Left hindlimb (tissue), 1 donor: ENCODE measurements at regions not wholly inside any gene's neighbourhood (a gene's known extent, or its start where the extent isn't known, plus 50 kb on each side); places are given as distances from the start of the nearest gene placed in this dataset.
"Not testable (repeated sequence)": the region's sequence is repeated elsewhere in the genome, so short reads cannot be mapped to it uniquely, and the experiment has no call there.

ENCODE experiments used
- DNase-seq: peaks from one replicate; pipeline ENCODE4 v3.0.0-alpha.2; 2018

DNA sequence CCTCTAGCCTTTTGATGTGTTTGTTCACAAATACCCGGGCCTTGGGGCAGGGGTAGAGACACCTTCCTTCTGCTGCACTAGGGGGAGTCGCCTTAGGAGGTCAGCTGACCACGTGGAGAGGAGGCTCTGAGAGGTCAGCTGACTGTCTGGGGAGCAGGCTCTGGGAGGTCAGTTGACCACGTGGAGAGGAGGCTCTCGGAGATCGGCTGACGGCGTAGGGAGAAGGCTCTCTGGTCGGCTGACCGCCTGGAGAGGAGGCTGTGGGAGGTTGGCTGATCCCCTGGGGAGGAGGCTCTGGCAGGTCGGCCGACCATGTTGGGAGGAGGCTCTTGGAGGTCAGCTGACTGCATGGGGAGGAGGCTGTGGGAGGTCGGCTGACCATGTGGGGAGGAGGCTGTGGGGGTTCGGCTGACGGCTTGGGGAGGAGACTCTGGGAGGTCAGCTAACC, 59.6 kb upstream of the LYZL1 start:
- DNase-seq, result no peak

DNA sequence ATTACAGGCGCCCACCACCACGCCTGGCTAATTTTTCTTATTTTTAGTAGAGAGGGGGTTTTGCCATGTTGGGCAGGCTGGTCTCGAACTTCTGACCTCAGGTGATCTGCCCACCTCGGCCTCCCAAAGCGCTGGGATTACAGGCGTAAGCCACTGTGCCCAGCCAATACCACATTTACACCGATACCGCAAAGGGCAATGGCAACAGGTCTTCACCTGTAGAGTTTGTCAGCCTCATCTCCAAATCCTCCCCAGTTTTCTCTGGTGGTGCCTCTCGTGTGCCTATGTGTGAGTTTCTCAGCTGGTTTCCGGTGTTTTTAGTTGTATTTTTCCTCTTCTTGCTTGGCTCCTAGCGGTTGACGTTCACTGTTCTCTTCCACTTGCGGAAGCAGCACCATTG, 52.0 kb upstream of the LYZL1 start:
- not testable (repeated sequence) for DNase-seq

DNA sequence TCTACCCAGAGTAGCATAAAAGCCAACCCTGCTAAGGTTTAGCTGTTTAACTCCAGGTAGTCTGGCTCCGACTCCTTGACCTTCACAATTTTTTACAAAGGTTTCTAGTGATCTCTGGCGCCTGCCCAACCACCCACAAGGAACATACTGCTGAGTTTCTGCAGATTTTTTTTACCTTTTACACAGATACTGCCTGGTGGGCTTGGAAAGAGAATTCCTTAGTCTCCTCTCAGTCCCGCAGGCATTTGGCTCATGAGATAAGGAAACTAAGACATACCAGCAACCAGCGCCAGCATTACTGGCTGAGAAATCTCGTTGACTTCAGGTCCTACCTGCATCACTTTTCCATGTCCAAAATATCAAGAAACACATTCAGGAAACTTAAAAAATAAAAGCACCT, 51.1 kb upstream of the LYZL1 start:
- no peak for DNase-seq

DNA sequence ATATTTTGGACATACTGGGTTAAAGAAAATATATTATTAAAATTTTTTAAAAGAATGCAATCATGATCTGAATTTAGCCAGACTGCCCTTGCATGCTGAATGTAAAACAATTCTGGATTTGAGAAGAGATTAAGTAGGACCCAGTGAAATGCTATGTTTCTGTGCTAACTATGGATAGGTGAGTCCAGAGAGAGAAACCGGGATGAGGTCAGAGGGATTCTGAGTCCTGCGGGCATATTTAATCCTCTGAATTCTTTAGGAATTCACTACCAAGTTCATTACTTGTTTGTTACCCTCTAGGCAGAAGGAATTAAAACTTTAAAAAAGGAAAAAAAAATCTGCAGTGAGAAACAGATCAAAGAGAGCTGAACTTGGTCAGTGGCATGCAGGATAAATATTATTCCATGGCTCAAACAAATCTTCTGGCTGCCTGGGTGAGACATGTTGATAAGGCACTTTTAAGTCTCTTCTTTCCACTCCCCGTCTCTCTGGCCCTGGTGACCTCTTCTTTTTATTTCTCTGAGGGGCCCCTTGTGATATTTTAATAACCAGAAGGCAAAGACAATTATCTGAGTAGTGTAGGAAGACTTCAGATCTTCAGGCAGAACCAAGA, 50.2 kb upstream of the LYZL1 start:
- DNase-seq, result no peak
